Right cardiac atrium (tissue), 5 donors: ENCODE measurements at regions not wholly inside any gene's neighbourhood (a gene's known extent, or its start where the extent isn't known, plus 50 kb on each side); places are given as distances from the start of the nearest gene placed in this dataset.

Experiments used
- ATAC-seq, 2 donors: fragments of 200-7000 bp; cut with Tn5 transposase; one replicate each; pipeline versions ENCODE4 v1.8.0 to v1.9.1; 2020; ENCODE audit warnings: moderate library complexity in 2 of 2, mild to moderate bottlenecking in 1 of 2
- DNase-seq, 3 donors: peaks; one replicate each; pipeline ENCODE4 v3.0.0-alpha.2; 2020
- H3K27ac ChIP-seq: one replicate; pipeline ENCODE4 v1.5.1; 2013; ENCODE audit warnings: mild to moderate bottlenecking, low read length, control low read depth, moderate library complexity
- H3K27me3 ChIP-seq: one replicate; pipeline ENCODE4 v1.6.1; 2013; ENCODE audit not compliant: control insufficient read depth, insufficient read depth
- H3K4me1 ChIP-seq: one replicate; pipeline ENCODE4 v1.6.1; 2013; ENCODE audit warnings: low read length; ENCODE audit not compliant: control insufficient read depth, insufficient read depth
- H3K4me3 ChIP-seq: one replicate; pipeline ENCODE4 v1.5.1; 2013; ENCODE audit warnings: low read length, control low read depth
- H3K9me3 ChIP-seq: one replicate; pipeline ENCODE4 v1.6.1; 2013; ENCODE audit warnings: low read length; ENCODE audit not compliant: control insufficient read depth
- WGBS: extraction: QIAGEN DNeasy Blood & Tissue Kit; methylation state at CpG from one replicate; pipeline ENCODE4 v1.1.7; 2013; 5-methylcytosine and 5-hydroxymethylcytosine counted together
- intact Hi-C, 4 donors: fragments of 100-400 bp; cut with DNase I; formaldehyde crosslinking; loops; one replicate each; pipeline versions ENCODE4 v1.11.0 to v1.14.0; 2022 to 2023
- donor health status: healthy with polysubstance abuse.
- donor health status: DM: no; HTN: yes; CAD: no.
- donor health status: DM: no; HTN: no; CAD: no.
- donor health status: DM: no; HTN: yes; CAD: no; lungs with severe emphysema.
- donor health status: DM: yes; HTN: yes; CAD: no.

DNA sequence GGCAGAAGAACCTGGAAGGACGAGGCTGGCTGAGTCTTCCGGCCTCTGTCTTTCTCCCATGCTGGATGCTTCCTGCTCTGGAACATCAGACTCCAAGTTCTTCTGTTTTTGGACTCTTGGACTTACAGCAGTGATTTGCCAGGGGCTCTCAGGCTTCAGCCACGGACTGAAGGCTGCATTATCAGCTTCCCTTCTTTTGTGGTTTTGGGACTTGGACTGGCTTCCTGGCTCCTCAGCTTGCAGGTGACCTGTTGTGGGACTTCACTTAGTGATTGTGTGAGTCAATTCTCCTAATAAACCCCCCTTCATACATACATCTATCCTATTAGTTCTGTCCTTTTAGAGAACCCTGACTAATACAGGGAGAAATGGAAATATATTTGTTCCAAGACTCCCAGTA, 265.8 kb downstream of the PCDH18 start:
- Histone ChIP-seq H3K27me3 (no peaks in the 10 kb centered on the region), H3K27ac (no peak overlapping the region), H3K4me3 (no peak overlapping the region), H3K4me1 (peaks cover 3% of the 10 kb centered on the region), H3K9me3 (no peaks in the 10 kb centered on the region)
- no peak for ATAC-seq
- intact Hi-C loops: no loop called here
- no peak for DNase-seq
- WGBS: 64% methylated on average over 3 of the region's 3 CpGs

GRCh38 chr4:137263206-137263605, 269.1 kb downstream of the PCDH18 start:
- DNase-seq: no peak
- intact Hi-C loops: no loop called here

GRCh38 chr4:137253949-137254348, 278.3 kb downstream of the PCDH18 start:
- H3K27me3 ChIP-seq: no peaks in the 10 kb centered on the region
- H3K4me3 ChIP-seq: no peak overlapping the region
- no peak overlapping the region for H3K27ac ChIP-seq
- no peaks in the 10 kb centered on the region for H3K9me3 ChIP-seq
- intact Hi-C loops: no loop called here
- H3K4me1 ChIP-seq: no peaks in the 10 kb centered on the region
- ATAC-seq: no peak
- no peak for DNase-seq

More at GRCh38 chr4:137263206-137263605, 269.1 kb downstream of the PCDH18 start:
- 80% methylated on average over 3 of the region's 3 CpGs for WGBS
- ATAC-seq: no peak
- Histone ChIP-seq H3K27ac (no peak overlapping the region), H3K4me3 (no peak overlapping the region), H3K27me3 (no peaks in the 10 kb centered on the region), H3K4me1 (peaks cover 3% of the 10 kb centered on the region), H3K9me3 (no peaks in the 10 kb centered on the region)

- no peak for ATAC-seq
- H3K4me3 ChIP-seq: no peak overlapping the region
- H3K4me1 ChIP-seq: no peaks in the 10 kb centered on the region
- no peaks in the 10 kb centered on the region for H3K27me3 ChIP-seq
- no peaks in the 10 kb centered on the region for H3K9me3 ChIP-seq
- intact Hi-C loops: no loop called here
- WGBS: 45% methylated on average over 2 of the region's 2 CpGs
- no peak overlapping the region for H3K27ac ChIP-seq
- no peak for DNase-seq
Observed at GRCh38 chr4:137249112-137249511, 283.2 kb downstream of the PCDH18 start.

- intact Hi-C loops: no loop called here
- WGBS: 78% methylated on average over 6 of the region's 6 CpGs
- no peak for ATAC-seq
Observed at GRCh38 chr4:137238456-137239162, 293.7 kb downstream of the PCDH18 start.

GRCh38 chr4:137226900-137227299, 305.4 kb downstream of the PCDH18 start:
- WGBS: 70% methylated on average over 2 of the region's 2 CpGs
- ATAC-seq (no peak), DNase-seq (no peak)
- intact Hi-C loops: no loop called here
- H3K27ac ChIP-seq: no peak overlapping the region
- no peaks in the 10 kb centered on the region for H3K9me3 ChIP-seq
- H3K4me1 ChIP-seq: no peaks in the 10 kb centered on the region
- H3K4me3 ChIP-seq: no peak overlapping the region
- H3K27me3 ChIP-seq: no peaks in the 10 kb centered on the region

More at GRCh38 chr4:137238456-137239162, 293.7 kb downstream of the PCDH18 start:
- H3K27ac ChIP-seq: no peak overlapping the region
- no peak overlapping the region for H3K4me3 ChIP-seq
- no peak for DNase-seq
- no peaks in the 10 kb centered on the region for H3K4me1 ChIP-seq
- H3K27me3 ChIP-seq: no peaks in the 10 kb centered on the region
- no peaks in the 10 kb centered on the region for H3K9me3 ChIP-seq

- ATAC-seq: no peak
- Histone ChIP-seq H3K4me1 (no peaks in the 10 kb centered on the region), H3K9me3 (no peaks in the 10 kb centered on the region), H3K4me3 (no peak overlapping the region), H3K27ac (no peak overlapping the region), H3K27me3 (no peaks in the 10 kb centered on the region)
- 52% methylated on average over 2 of the region's 2 CpGs for WGBS
- intact Hi-C loops: no loop called here
- no peak for DNase-seq
Observed at GRCh38 chr4:137226221-137226620, 306.1 kb downstream of the PCDH18 start.

GRCh38 chr4:137213372-137214173, 318.7 kb downstream of the PCDH18 start:
- ATAC-seq (no peak), DNase-seq (no peak)
- Histone ChIP-seq H3K27ac (no peak overlapping the region), H3K4me3 (no peak overlapping the region), H3K27me3 (no peaks in the 10 kb centered on the region), H3K9me3 (no peaks in the 10 kb centered on the region), H3K4me1 (no peaks in the 10 kb centered on the region)
- WGBS: 77% methylated on average over 4 of the region's 4 CpGs
- intact Hi-C loops: no loop called here

DNA sequence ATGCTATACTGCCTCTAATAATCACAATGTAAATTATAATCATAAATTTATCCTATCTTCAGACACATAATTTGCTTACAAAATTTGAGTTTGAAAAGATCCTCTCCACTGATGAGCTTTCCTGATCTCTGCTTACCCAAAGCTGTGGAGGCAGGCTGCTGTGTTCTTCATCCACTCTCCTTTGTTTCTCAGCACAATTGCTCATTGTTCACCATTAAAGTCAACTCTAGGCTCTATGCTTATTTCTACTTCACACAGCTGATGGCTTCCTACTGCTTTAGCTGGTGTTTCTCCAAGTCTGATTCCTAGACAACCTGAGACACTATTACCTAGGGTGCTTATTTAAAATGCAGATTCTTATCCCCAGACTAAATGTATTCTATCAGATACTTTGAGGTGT, 319.7 kb downstream of the PCDH18 start:
- intact Hi-C loops: no loop called here
- H3K4me1 ChIP-seq: no peaks in the 10 kb centered on the region
- ATAC-seq (no peak), DNase-seq (no peak)
- H3K9me3 ChIP-seq: no peaks in the 10 kb centered on the region
- no peaks in the 10 kb centered on the region for H3K27me3 ChIP-seq
- no peak overlapping the region for H3K4me3 ChIP-seq
- no peak overlapping the region for H3K27ac ChIP-seq

- ATAC-seq (no peak), DNase-seq (no peak)
- no peaks in the 10 kb centered on the region for H3K9me3 ChIP-seq
- intact Hi-C loops: no loop called here
- H3K27me3 ChIP-seq: no peaks in the 10 kb centered on the region
- H3K4me1 ChIP-seq: no peaks in the 10 kb centered on the region
- no peak overlapping the region for H3K4me3 ChIP-seq
- no peak overlapping the region for H3K27ac ChIP-seq
- 87% methylated on average over 2 of the region's 2 CpGs for WGBS
Observed at GRCh38 chr4:137209240-137209639, 323.1 kb downstream of the PCDH18 start.

DNA sequence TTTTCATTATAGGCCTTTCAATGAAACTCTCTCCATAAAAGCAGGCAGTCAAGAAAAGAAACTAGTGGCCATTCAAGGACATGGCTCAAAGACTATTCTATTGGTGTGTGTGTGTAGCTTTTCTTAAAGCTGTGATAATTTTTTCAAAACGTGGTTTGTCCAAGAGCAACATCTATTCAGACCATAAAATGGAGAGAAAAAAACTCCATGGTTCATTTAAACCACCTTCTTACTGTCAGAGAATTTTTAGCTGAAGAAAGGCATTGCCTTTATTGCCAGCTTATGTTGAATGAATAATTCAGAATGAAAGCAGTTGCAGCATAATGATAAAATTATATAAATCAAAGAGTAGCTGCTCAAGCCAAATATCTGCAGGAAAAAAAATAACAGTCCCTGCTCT, 325.5 kb downstream of the PCDH18 start:
- WGBS: 5% methylated on average over 1 of the region's 1 CpG
- DNase-seq (no peak), ATAC-seq (no peak)
- Histone ChIP-seq H3K27ac (no peak overlapping the region), H3K4me3 (no peak overlapping the region), H3K27me3 (no peaks in the 10 kb centered on the region), H3K4me1 (no peaks in the 10 kb centered on the region), H3K9me3 (no peaks in the 10 kb centered on the region)
- intact Hi-C loops: no loop called here
